CD14-positive monocyte (primary cell): ENCODE measurements at regions not wholly inside any gene's neighbourhood (a gene's known extent, or its start where the extent isn't known, plus 50 kb on each side); places are given as distances from the start of the nearest gene placed in this dataset.

Experiments used
- DNase-seq, 3 donors: peaks; one replicate each; pipeline ENCODE4 v3.0.0-alpha.2; 2011 to 2022
- H2AFZ ChIP-seq: 2 replicates; pipeline ENCODE4 v1.6.0; 2012; ENCODE audit warnings: mild to moderate bottlenecking, low read depth, low read length, inconsistent platforms; ENCODE audit not compliant: insufficient read depth, poor library complexity, severe bottlenecking
- H3K27ac ChIP-seq, 2 donors: 1 replicate in 1 of 2; 2 replicates in 1 of 2; pipeline ENCODE4 v1.5.1; 2012 to 2013; ENCODE audit warnings: low read length in 2 of 2, control low read depth in 1 of 2, inconsistent platforms in 1 of 2, low read depth in 1 of 2, mild to moderate bottlenecking in 1 of 2
- H3K27me3 ChIP-seq, 2 donors: one replicate each; pipeline versions ENCODE4 v1.6.0 to v1.6.1; 2011 to 2013; ENCODE audit warnings: low read length in 2 of 2; ENCODE audit not compliant: control insufficient read depth in 2 of 2, insufficient read depth in 2 of 2
- H3K36me3 ChIP-seq, 2 donors: replicated peaks in 1 of 2; 1 replicate in 1 of 2; 2 replicates in 1 of 2; pipeline versions ENCODE4 v1.5.1 to v1.6.1; 2012 to 2013; ENCODE audit warnings: low read length in 2 of 2, control low read depth in 1 of 2, inconsistent platforms in 1 of 2, mild to moderate bottlenecking in 1 of 2; ENCODE audit not compliant: insufficient read depth in 2 of 2, control insufficient read depth in 1 of 2
- H3K4me1 ChIP-seq, 2 donors: 1 replicate in 1 of 2; 2 replicates in 1 of 2; pipeline versions ENCODE4 v1.5.1 to v1.6.1; 2012 to 2013; ENCODE audit warnings: low read length in 2 of 2, control low read depth in 1 of 2, inconsistent platforms in 1 of 2, mild to moderate bottlenecking in 1 of 2, moderate library complexity in 1 of 2; ENCODE audit not compliant: insufficient read depth in 2 of 2, control insufficient read depth in 1 of 2
- H3K4me2 ChIP-seq: replicated peaks from 2 replicates; pipeline ENCODE3; 2012; ENCODE audit warnings: low read length, moderate library complexity, mild to moderate bottlenecking; ENCODE audit not compliant: poor library complexity, severe bottlenecking; ENCODE audit errors: extremely low read depth
- H3K4me3 ChIP-seq, 3 experiments: fragments of 200-600 bp in 1 of 3; sonication (generic) in 1 of 3; replicated peaks in 1 of 3; 1 replicate in 2 of 3; 2 replicates in 1 of 3; pipeline ENCODE4 v1.5.1; 2011 to 2013; ENCODE audit warnings: low read length in 3 of 3, mild to moderate bottlenecking in 3 of 3, control low read depth in 2 of 3, low read depth in 2 of 3, inconsistent platforms in 1 of 3, moderate library complexity in 1 of 3
- H3K79me2 ChIP-seq: 2 replicates; pipeline ENCODE4 v1.6.0; 2012; ENCODE audit warnings: mild to moderate bottlenecking, control low read depth, inconsistent platforms, low read length, moderate library complexity; ENCODE audit not compliant: insufficient read depth
- H3K9ac ChIP-seq: 2 replicates; pipeline ENCODE4 v1.6.0; 2017; ENCODE audit warnings: low read length, mild to moderate bottlenecking; ENCODE audit not compliant: insufficient read depth, poor library complexity, severe bottlenecking
- H3K9me3 ChIP-seq, 2 donors: replicated peaks in 1 of 2; 1 replicate in 1 of 2; 2 replicates in 1 of 2; pipeline versions ENCODE4 v1.5.1 to v1.6.1; 2012 to 2013; ENCODE audit warnings: low read length in 2 of 2, control low read depth in 1 of 2; ENCODE audit not compliant: control insufficient read depth in 1 of 2, insufficient read depth in 1 of 2
- H4K20me1 ChIP-seq: 2 replicates; pipeline ENCODE4 v1.6.0; 2012; ENCODE audit warnings: mild to moderate bottlenecking, low read length, control low read depth, moderate library complexity; ENCODE audit not compliant: insufficient read depth
- H3K27ac Mint-ChIP-seq, 7 donors: one replicate each; pipeline ENCODE4 v1.8.0; 2020; ENCODE audit warnings: mild to moderate bottlenecking in 7 of 7, mixed read lengths in 7 of 7, moderate library complexity in 6 of 7, inconsistent platforms in 2 of 7
- H3K27me3 Mint-ChIP-seq, 3 donors: one replicate each; pipeline ENCODE4 v1.8.0; 2021 to 2022; ENCODE audit warnings: low read depth in 3 of 3, mild to moderate bottlenecking in 3 of 3, mixed read lengths in 3 of 3, moderate library complexity in 3 of 3, inconsistent platforms in 1 of 3
- H3K36me3 Mint-ChIP-seq, 2 donors: one replicate each; pipeline ENCODE4 v1.8.0; 2020; ENCODE audit warnings: mixed read lengths in 2 of 2, inconsistent platforms in 1 of 2, mild to moderate bottlenecking in 1 of 2
- H3K4me1 Mint-ChIP-seq: one replicate; pipeline ENCODE4 v1.8.0; 2020; ENCODE audit warnings: mild to moderate bottlenecking, mixed read lengths
- H3K4me3 Mint-ChIP-seq, 2 donors: one replicate each; pipeline ENCODE4 v1.8.0; 2020; ENCODE audit warnings: mild to moderate bottlenecking in 2 of 2, mixed read lengths in 2 of 2, moderate library complexity in 1 of 2
- H3K9me3 Mint-ChIP-seq, 7 donors: one replicate each; pipeline ENCODE4 v1.8.0; 2020 to 2022; ENCODE audit warnings: mixed read lengths in 7 of 7, mild to moderate bottlenecking in 6 of 7, moderate library complexity in 6 of 7, inconsistent platforms in 2 of 7
- WGBS: methylation state at CpG from one replicate; pipeline ENCODE4 v1.1.5; 2013; ENCODE audit warnings: missing lambda C conversion rate; ENCODE audit not compliant: insufficient coverage; 5-methylcytosine and 5-hydroxymethylcytosine counted together
- intact Hi-C, 2 donors: fragments of 100-400 bp; cut with micrococcal nuclease; formaldehyde crosslinking; loops; one replicate each; pipeline versions ENCODE4 v1.15.0 to v1.15.1; 2023
- TF ChIP-seq, protein P1 (sequence below): fragments of 200-600 bp; IDR thresholded peaks from one replicate; pipeline ENCODE4 v1.8.0; 2022; ENCODE audit warnings: antibody characterized with exemption, mild to moderate bottlenecking

DNA sequence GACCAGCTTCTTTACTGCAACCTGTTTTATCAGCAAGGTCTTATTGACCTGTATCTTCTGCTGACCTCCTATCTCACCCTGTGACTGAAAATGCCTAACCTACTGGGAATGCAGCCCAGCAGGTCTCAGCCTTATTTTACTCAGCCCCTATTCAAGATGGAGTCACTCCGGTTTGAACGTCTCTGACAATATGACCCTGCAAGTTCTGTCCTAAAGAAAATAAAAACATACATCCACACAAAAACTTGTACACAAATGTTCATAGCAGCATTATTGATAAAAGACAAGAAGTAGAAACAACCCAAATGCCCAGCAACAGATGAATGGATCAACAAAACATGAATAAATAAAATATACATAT, 59.5 kb upstream of the FAM9C start:
- H3K27ac Mint-ChIP-seq: peak overlapping the region in 1 of 7 donors; percentile 39
- H3K79me2 ChIP-seq: no peaks in the 10 kb centered on the region
- DNase-seq: no peak
- H3K4me1 ChIP-seq: peaks cover 15 to 27% of the 10 kb centered on the region in 2 donors
- H4K20me1 ChIP-seq: no peaks in the 10 kb centered on the region
- H2AFZ ChIP-seq: no peak overlapping the region
- WGBS: no CpG with 5 or more reads among the region's 2 CpGs
- H3K27me3 ChIP-seq: peaks cover 0 to 25% of the 10 kb centered on the region in 2 donors
- H3K27ac ChIP-seq: no peak overlapping the region
- peaks cover 0 to 53% (median 0%) of the 10 kb centered on the region in 3 donors for H3K27me3 Mint-ChIP-seq
- intact Hi-C loops: no loop called here
- H3K9me3 Mint-ChIP-seq: peaks cover 0 to 10% (median 2%) of the 10 kb centered on the region in 7 donors
- H3K4me3 ChIP-seq: no peak overlapping the region
- H3K4me3 Mint-ChIP-seq: no peak overlapping the region
- no peak overlapping the region for H3K9ac ChIP-seq
- H3K4me2 ChIP-seq: no peak overlapping the region
- TF ChIP-seq, protein P1, sequence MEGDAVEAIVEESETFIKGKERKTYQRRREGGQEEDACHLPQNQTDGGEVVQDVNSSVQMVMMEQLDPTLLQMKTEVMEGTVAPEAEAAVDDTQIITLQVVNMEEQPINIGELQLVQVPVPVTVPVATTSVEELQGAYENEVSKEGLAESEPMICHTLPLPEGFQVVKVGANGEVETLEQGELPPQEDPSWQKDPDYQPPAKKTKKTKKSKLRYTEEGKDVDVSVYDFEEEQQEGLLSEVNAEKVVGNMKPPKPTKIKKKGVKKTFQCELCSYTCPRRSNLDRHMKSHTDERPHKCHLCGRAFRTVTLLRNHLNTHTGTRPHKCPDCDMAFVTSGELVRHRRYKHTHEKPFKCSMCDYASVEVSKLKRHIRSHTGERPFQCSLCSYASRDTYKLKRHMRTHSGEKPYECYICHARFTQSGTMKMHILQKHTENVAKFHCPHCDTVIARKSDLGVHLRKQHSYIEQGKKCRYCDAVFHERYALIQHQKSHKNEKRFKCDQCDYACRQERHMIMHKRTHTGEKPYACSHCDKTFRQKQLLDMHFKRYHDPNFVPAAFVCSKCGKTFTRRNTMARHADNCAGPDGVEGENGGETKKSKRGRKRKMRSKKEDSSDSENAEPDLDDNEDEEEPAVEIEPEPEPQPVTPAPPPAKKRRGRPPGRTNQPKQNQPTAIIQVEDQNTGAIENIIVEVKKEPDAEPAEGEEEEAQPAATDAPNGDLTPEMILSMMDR: no peak
- H3K36me3 Mint-ChIP-seq: no peaks in the 10 kb centered on the region
- peaks cover 37% of the 10 kb centered on the region for H3K4me1 Mint-ChIP-seq
- H3K9me3 ChIP-seq: no peaks in the 10 kb centered on the region
- H3K36me3 ChIP-seq: no peaks in the 10 kb centered on the region

DNA sequence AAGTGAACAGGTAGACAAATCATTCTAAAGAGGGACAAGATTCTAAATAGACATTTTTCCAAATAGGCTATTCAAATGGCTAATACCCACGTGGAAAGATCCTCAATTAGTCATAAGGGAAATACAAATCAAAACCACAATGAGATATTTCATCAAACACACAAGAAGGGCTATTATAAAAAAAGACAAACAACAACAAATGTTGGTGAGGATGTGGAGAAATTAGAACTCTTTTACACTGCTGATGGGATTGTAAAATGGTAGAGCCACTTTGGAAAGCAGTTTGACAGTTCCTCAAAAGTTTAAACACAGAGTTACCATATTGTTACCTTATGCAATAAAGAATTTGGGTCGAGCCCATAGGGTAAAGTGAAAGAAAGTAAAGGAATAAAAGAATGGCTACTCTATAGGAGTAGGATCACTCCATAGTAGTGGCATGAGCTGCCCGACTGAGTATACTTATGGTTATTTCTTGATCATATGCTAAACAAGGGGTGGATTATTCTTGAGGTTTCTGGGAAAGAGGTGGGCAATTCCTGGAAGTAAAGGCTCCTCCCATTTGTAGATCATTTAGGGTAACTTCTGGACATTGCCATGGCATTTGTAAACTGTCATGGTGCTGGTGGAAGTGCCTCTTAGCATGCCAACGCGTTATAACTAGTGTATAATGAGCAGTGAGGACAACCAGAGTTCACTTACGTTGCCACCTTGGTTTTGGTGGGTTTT, 58.9 kb upstream of the FAM9C start:
- peak in 2 of 3 donors; percentile 52 to 56 for DNase-seq
- Histone ChIP-seq H3K9me3 (no peaks in the 10 kb centered on the region), H3K4me1 (peaks cover 15 to 27% of the 10 kb centered on the region in 2 donors), H3K4me3 (no peak overlapping the region), H3K36me3 (no peaks in the 10 kb centered on the region), H3K4me2 (no peak overlapping the region), H2AFZ (no peak overlapping the region), H3K27ac (peak overlapping the region in 1 of 2 donors; percentile 69), H3K79me2 (no peaks in the 10 kb centered on the region), H4K20me1 (no peaks in the 10 kb centered on the region), H3K27me3 (peaks cover 0 to 25% of the 10 kb centered on the region in 2 donors), H3K9ac (no peak overlapping the region)
- Mint-ChIP-seq H3K36me3 (no peaks in the 10 kb centered on the region), H3K9me3 (peaks cover 0 to 10% (median 2%) of the 10 kb centered on the region in 7 donors), H3K27me3 (peaks cover 0 to 59% (median 0%) of the 10 kb centered on the region in 3 donors), H3K27ac (peak overlapping the region in 6 of 7 donors; percentile 60 to 90 (median 80)), H3K4me3 (no peak overlapping the region), H3K4me1 (peaks cover 36% of the 10 kb centered on the region)
- WGBS: no CpG with 5 or more reads among the region's 6 CpGs
- TF ChIP-seq, protein P1: no peak
- intact Hi-C loops: no loop called here
